IMR-90 (cell line): ENCODE measurements at regions not wholly inside any gene's neighbourhood (a gene's known extent, or its start where the extent isn't known, plus 50 kb on each side); places are given as distances from the start of the nearest gene placed in this dataset.

Source experiments
- ATAC-seq: fragments of 200-7000 bp; cut with Tn5 transposase; 2 replicates; pipeline ENCODE4 v1.9.1; 2020; ENCODE audit warnings: low read depth, mild to moderate bottlenecking, moderate library complexity
- BruUV-seq: library from RNA; stranded (reverse); fragments of 400-500 nt; replicated peaks from 2 replicates; lab custom pipeline; 2021; lab: Mats Ljungman, UMichigan
- CTCF ChIA-PET: fragments of 300-600 bp; formaldehyde crosslinking; extraction: SDS; loops from one replicate; lab custom pipeline; 2021; ENCODE audit warnings: antibody characterized with exemption; lab: Yijun Ruan, JAX
- POLR2A ChIA-PET: fragments of 300-600 bp; sonication (Branson Sonifier 250); formaldehyde crosslinking; loops from one replicate; lab custom pipeline; 2022; ENCODE audit warnings: antibody characterized with exemption; ENCODE audit not compliant: unreplicated experiment; lab: Charles Lee
- DNase-seq: peaks from one replicate; pipeline ENCODE4 v3.0.0; 2013
- H2AFZ ChIP-seq: replicated peaks from 2 replicates; pipeline ENCODE3; 2013; ENCODE audit warnings: low read length, mild to moderate bottlenecking; ENCODE audit not compliant: poor library complexity
- H2AK5ac ChIP-seq: 2 replicates; pipeline ENCODE4 v1.6.1; 2013; ENCODE audit warnings: low read depth, low read length, inconsistent platforms
- H2AK9ac ChIP-seq: replicated peaks from 2 replicates; pipeline ENCODE3; 2013; ENCODE audit warnings: mild to moderate bottlenecking, low read depth, low read length, moderate library complexity; ENCODE audit not compliant: poor library complexity
- H2BK120ac ChIP-seq: 2 replicates; pipeline ENCODE4 v1.6.1; 2013; ENCODE audit warnings: low read depth, low read length, inconsistent platforms
- H2BK15ac ChIP-seq: 3 replicates; pipeline ENCODE4 v1.6.1; 2013; ENCODE audit warnings: low read depth, low read length, inconsistent platforms
- H2BK20ac ChIP-seq: 2 replicates; pipeline ENCODE4 v1.6.1; 2013; ENCODE audit warnings: low read depth, mild to moderate bottlenecking, inconsistent platforms, low read length, moderate library complexity
- H2BK5ac ChIP-seq: 2 replicates; pipeline ENCODE4 v1.6.1; 2013; ENCODE audit warnings: mild to moderate bottlenecking, low read depth, low read length, inconsistent platforms; ENCODE audit not compliant: poor library complexity, severe bottlenecking
- H3K14ac ChIP-seq: replicated peaks from 2 replicates; pipeline ENCODE4 v1.6.1; 2013; ENCODE audit warnings: low read depth, low read length, inconsistent platforms
- H3K18ac ChIP-seq: 2 replicates; pipeline ENCODE4 v1.6.1; 2013; ENCODE audit warnings: low read depth, low read length, control low read depth
- H3K23ac ChIP-seq: 2 replicates; pipeline ENCODE4 v1.6.1; 2013; ENCODE audit warnings: low read depth, low read length, inconsistent platforms
- H3K27ac ChIP-seq: 2 replicates; pipeline ENCODE4 v1.5.1; 2013; ENCODE audit warnings: mild to moderate bottlenecking, control low read depth, low read length; ENCODE audit not compliant: insufficient read depth
- H3K27me3 ChIP-seq: 2 replicates; pipeline ENCODE4 v1.6.1; 2013; ENCODE audit warnings: low read length; ENCODE audit not compliant: control insufficient read depth, insufficient read depth
- H3K36me3 ChIP-seq: 2 replicates; pipeline ENCODE4 v1.6.1; 2013; ENCODE audit warnings: low read length, mixed read lengths; ENCODE audit not compliant: control insufficient read depth, insufficient read depth
- H3K4ac ChIP-seq: 2 replicates; pipeline ENCODE4 v1.6.1; 2013; ENCODE audit warnings: low read depth, low read length, inconsistent platforms
- H3K4me1 ChIP-seq: 2 replicates; pipeline ENCODE4 v1.6.1; 2013; ENCODE audit warnings: low read length, mixed read lengths; ENCODE audit not compliant: control insufficient read depth, insufficient read depth
- H3K4me2 ChIP-seq: 2 replicates; pipeline ENCODE4 v1.6.1; 2013; ENCODE audit warnings: low read depth, mild to moderate bottlenecking, control low read depth, low read length, moderate library complexity
- H3K4me3 ChIP-seq: 2 replicates; pipeline ENCODE4 v1.5.1; 2013; ENCODE audit warnings: low read depth, mild to moderate bottlenecking, control low read depth, low read length, moderate library complexity; ENCODE audit not compliant: insufficient read depth
- H3K56ac ChIP-seq: 2 replicates; pipeline ENCODE4 v1.6.1; 2013; ENCODE audit warnings: low read length, inconsistent platforms; ENCODE audit not compliant: insufficient read depth; ENCODE audit errors: extremely low read depth
- H3K79me1 ChIP-seq, 2 experiments: 2 replicates each; pipeline ENCODE4 v1.6.1; 2013; ENCODE audit warnings: low read length in 2 of 2, inconsistent platforms in 1 of 2, low read depth in 1 of 2
- H3K9ac ChIP-seq: 2 replicates; pipeline ENCODE4 v1.6.1; 2013; ENCODE audit warnings: low read depth, low read length, control low read depth
- H3K9me1 ChIP-seq: 2 replicates; pipeline ENCODE4 v1.6.1; 2013; ENCODE audit warnings: low read length, inconsistent platforms; ENCODE audit not compliant: insufficient read depth
- H3K9me3 ChIP-seq: 2 replicates; pipeline ENCODE4 v1.6.1; 2013; ENCODE audit warnings: low read length; ENCODE audit not compliant: control insufficient read depth, insufficient read depth
- H4K20me1 ChIP-seq: 2 replicates; pipeline ENCODE4 v1.6.1; 2013; ENCODE audit warnings: low read length, inconsistent platforms; ENCODE audit not compliant: insufficient read depth
- H4K5ac ChIP-seq: 2 replicates; pipeline ENCODE4 v1.6.1; 2013; ENCODE audit warnings: mild to moderate bottlenecking, low read depth, low read length, control low read depth
- H4K8ac ChIP-seq, 2 experiments: 2 replicates each; pipeline ENCODE4 v1.6.1; 2013; ENCODE audit warnings: low read depth in 2 of 2, low read length in 2 of 2, control low read depth in 1 of 2, inconsistent platforms in 1 of 2
- H4K91ac ChIP-seq: 2 replicates; pipeline ENCODE4 v1.6.1; 2013; ENCODE audit warnings: low read depth, low read length, inconsistent platforms; ENCODE audit not compliant: insufficient read depth
- BHLHE40 ChIP-seq: fragments of 150-350 bp; IDR thresholded peaks from 2 replicates; pipeline ENCODE4 v1.6.1; 2016; ENCODE audit warnings: mild to moderate bottlenecking, low read depth, low read length
- CTCF ChIP-seq: conservative IDR thresholded peaks from 2 replicates; pipeline ENCODE4 v1.5.1; 2012; ENCODE audit warnings: mild to moderate bottlenecking, low read depth, low read length, improper control_type of control experiment
- ELK1 ChIP-seq: fragments of 150-350 bp; IDR thresholded peaks from 2 replicates; pipeline ENCODE4 v1.6.1; 2016; ENCODE audit warnings: low read depth, mild to moderate bottlenecking, low read length, moderate library complexity, borderline replicate concordance
- FOS ChIP-seq: fragments of 150-350 bp; IDR thresholded peaks from 2 replicates; pipeline ENCODE4 v1.6.1; 2016; ENCODE audit warnings: low read depth, low read length
- MAFK ChIP-seq: IDR thresholded peaks from 2 replicates; pipeline ENCODE4 v1.6.1; 2012; ENCODE audit warnings: low read depth, low read length, improper control_type of control experiment
- MAZ ChIP-seq: IDR thresholded peaks from 2 replicates; pipeline ENCODE4 v1.6.1; 2012; ENCODE audit warnings: low read depth, mild to moderate bottlenecking, low read length, improper control_type of control experiment, moderate library complexity, borderline replicate concordance
- NFE2L2 ChIP-seq: fragments of 150-350 bp; IDR thresholded peaks from 2 replicates; pipeline ENCODE4 v1.6.1; 2016; ENCODE audit warnings: low read depth, mild to moderate bottlenecking, low read length
- POLR2A ChIP-seq: IDR thresholded peaks from 2 replicates; pipeline ENCODE4 v1.6.1; 2012; ENCODE audit warnings: mild to moderate bottlenecking, low read depth, low read length
- RAD21 ChIP-seq: IDR thresholded peaks from 2 replicates; pipeline ENCODE4 v1.6.1; 2012; ENCODE audit warnings: low read length, improper control_type of control experiment
- RCOR1 ChIP-seq: IDR thresholded peaks from 2 replicates; pipeline ENCODE4 v1.6.1; 2012; ENCODE audit warnings: mild to moderate bottlenecking, low read length, improper control_type of control experiment; ENCODE audit not compliant: insufficient replicate concordance
- RFX5 ChIP-seq: IDR thresholded peaks from 2 replicates; pipeline ENCODE4 v1.8.0; 2012; ENCODE audit warnings: low read depth, mild to moderate bottlenecking, low read length, moderate library complexity
- SMC3 ChIP-seq: fragments of 150-350 bp; IDR thresholded peaks from 2 replicates; pipeline ENCODE4 v1.6.1; 2016; ENCODE audit warnings: low read depth, mild to moderate bottlenecking, antibody characterized with exemption, low read length, moderate library complexity
- USF2 ChIP-seq: fragments of 150-350 bp; IDR thresholded peaks from 2 replicates; pipeline ENCODE4 v1.6.1; 2017; ENCODE audit warnings: mild to moderate bottlenecking, antibody characterized with exemption, low read length, low read depth
- WGBS, 2 experiments: methylation state at CpG; one replicate each; pipeline versions ENCODE4 v1.1.5 to v1.1.7; 2013; ENCODE audit warnings: missing lambda C conversion rate in 2 of 2; ENCODE audit not compliant: insufficient read length in 1 of 2; ENCODE audit errors: extremely low coverage in 2 of 2; 5-methylcytosine and 5-hydroxymethylcytosine counted together
- dilution Hi-C: fragments of 300-500 bp; cut with HindIII; formaldehyde crosslinking; loops from one replicate; pipeline ENCODE4 v1.14.3; 2018; ENCODE audit warnings: low sequenced_read_pairs; ENCODE audit not compliant: unreplicated experiment
- in situ Hi-C: fragments of 300-500 bp; cut with MboI; formaldehyde crosslinking; loops from 3 replicates; pipeline ENCODE4 v1.14.3; 2019; ENCODE audit warnings: low sequenced_read_pairs, inconsistent platforms, mixed read lengths
- intact Hi-C: fragments of 100-400 bp; cut with micrococcal nuclease; formaldehyde crosslinking; loops from 2 replicates; pipeline ENCODE4 v1.10.0; 2022

- no peak overlapping the region for H3K9ac ChIP-seq
- WGBS, 2 experiments: no CpG with 5 or more reads among the region's 3 CpGs
- no peak overlapping the region for H2AK9ac ChIP-seq
- H3K4me3 ChIP-seq: no peak overlapping the region
- no peak overlapping the region for H3K4me2 ChIP-seq
- H3K9me1 ChIP-seq: no peaks in the 10 kb centered on the region
- no peaks in the 10 kb centered on the region for H3K27me3 ChIP-seq
- H3K36me3 ChIP-seq: no peaks in the 10 kb centered on the region
- no peak overlapping the region for H2AFZ ChIP-seq
- BruUV-seq: no TSS peak
- no peaks in the 10 kb centered on the region for H3K79me1 ChIP-seq
- POLR2A ChIA-PET: no interaction called here
- H4K5ac ChIP-seq: no peak overlapping the region
- no peak overlapping the region for H4K8ac ChIP-seq
- H2AK5ac ChIP-seq: no peak overlapping the region
- dilution Hi-C loops: no loop called here
- no peak overlapping the region for H3K4ac ChIP-seq
- H3K9me3 ChIP-seq: no peaks in the 10 kb centered on the region
- no peak overlapping the region for H4K91ac ChIP-seq
- H4K20me1 ChIP-seq: no peaks in the 10 kb centered on the region
- no peak overlapping the region for H3K23ac ChIP-seq
- H3K56ac ChIP-seq: no peak overlapping the region
- TF ChIP-seq USF2 (no peak), POLR2A (no peak), ELK1 (no peak), NFE2L2 (no peak), MAFK (no peak), CTCF (no peak), SMC3 (no peak), RFX5 (no peak), BHLHE40 (no peak), FOS (no peak), RCOR1 (no peak), MAZ (no peak), RAD21 (no peak)
- H3K14ac ChIP-seq: no peak overlapping the region
- in situ Hi-C loops: no loop called here
- ATAC-seq: no peak
- no peak overlapping the region for H2BK5ac ChIP-seq
- intact Hi-C loops: no loop called here
- H3K27ac ChIP-seq: no peak overlapping the region
- no peak for DNase-seq
- H3K4me1 ChIP-seq: no peaks in the 10 kb centered on the region
- no peak overlapping the region for H3K18ac ChIP-seq
- no peak overlapping the region for H2BK15ac ChIP-seq
- no peak overlapping the region for H2BK20ac ChIP-seq
- CTCF ChIA-PET: no interaction called here
- no peak overlapping the region for H2BK120ac ChIP-seq
Observed at GRCh38 chr12:29054858-29055663, 94.0 kb upstream of the FAR2 start.
